ENCODE measurements at regions not wholly inside any gene's neighbourhood (a gene's known extent, or its start where the extent isn't known, plus 50 kb on each side); places are given as distances from the start of the nearest gene placed in this dataset.

- DNase-seq = no peak
These were observed 862.1 kb downstream of the OLFM4 start for GRCh38 chr13:53890696-53891095.

DNA sequence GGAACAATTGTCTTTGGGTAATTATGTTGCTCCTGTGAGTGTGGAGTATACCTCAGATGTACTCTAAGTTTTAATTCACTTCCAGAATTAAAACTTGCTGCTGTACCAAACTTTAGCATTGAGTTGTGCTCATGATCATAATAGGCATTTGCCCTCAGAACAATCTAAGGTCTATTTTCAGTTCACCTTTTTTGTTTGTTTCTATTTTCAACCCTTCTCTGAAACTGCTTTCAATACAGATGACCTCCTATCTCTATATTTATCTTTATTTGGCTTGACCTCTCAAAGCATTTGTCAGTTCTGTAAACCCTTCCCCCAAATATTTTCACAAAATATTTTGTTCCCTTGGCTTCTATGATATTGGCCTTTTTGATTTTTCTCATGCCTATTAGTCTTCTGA is 873.0 kb downstream of the OLFM4 start:
- no peak for DNase-seq

DNA sequence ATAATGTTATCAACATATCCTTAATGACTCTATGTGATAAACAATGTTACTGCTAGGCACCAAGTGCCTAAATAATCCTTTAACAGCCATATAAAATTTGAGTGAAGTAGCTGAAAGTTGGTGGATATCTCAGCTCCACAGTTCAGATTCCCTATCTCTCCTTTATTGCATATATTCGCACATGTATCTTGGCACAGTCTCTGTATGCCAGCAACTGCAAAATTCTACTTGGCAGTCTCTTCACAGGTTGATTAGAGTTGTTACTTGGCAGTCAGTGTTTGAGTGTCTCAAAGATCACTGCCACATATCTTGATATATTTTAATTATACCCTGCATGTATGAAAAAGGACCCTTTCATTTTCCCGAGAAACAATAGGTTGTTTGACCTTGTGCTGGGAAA is 879.3 kb downstream of the OLFM4 start:
- no peak for DNase-seq

- DNase-seq = no peak
These were observed 892.3 kb downstream of the OLFM4 start for GRCh38 chr13:53920916-53921315.

GRCh38 chr13:53921473-53921872 is 892.9 kb downstream of the OLFM4 start:
- DNase-seq = no peak

DNA sequence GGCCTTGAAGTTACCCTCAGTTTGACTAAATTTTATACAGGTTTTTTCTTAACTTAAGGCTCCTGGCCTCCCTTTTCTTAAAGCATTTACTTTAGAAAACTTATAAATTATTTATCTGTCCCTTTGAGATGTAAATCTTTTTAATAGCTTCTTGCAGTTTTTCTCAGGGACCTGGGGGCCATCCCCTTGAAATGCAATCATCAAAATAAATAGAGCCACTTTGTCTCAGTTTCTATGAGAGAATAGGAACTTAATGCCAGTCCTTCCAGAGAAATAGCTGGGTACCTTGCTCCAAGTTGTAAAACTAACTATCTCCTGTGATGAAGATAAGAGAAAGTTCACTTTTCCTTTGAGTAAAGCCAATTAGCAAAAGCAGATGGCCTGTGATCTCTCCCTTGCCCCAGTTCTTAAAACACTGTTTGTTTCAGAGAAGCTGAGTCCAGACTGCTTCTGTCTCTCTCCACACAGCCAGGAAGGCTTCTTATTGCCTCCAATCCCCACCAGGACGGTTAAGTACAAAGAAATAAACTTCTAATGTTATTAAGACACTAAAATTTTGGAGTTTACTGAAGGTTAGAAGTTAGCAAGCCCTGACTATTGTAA is 913.1 kb downstream of the OLFM4 start:
- DNase-seq = no peak

- DNase-seq = no peak
These were observed 917.9 kb downstream of the OLFM4 start for GRCh38 chr13:53946500-53946899.

DNA sequence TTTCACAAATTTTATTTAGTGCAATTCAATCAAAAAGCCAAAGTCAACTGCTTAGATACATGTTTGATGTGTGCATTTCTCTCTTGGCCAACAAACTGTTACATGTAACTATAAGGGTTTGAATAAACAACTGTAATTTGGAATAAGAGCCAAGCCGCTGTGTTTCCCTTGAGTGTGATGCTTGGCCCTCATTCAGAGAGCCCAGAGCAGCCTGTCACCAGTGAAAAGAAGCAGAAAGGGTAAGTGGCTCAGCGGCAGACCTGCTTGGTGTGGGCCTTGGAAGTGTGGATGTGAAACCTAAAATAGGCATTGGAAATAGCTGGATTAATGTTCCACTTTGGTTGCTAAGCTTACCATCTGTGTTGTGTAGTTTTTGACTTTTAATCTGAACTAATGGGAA is 924.6 kb downstream of the OLFM4 start:
- DNase-seq = peak; percentile 11
